RWPE2 (cell line): ENCODE measurements at regions not wholly inside any gene's neighbourhood (a gene's known extent, or its start where the extent isn't known, plus 50 kb on each side); places are given as distances from the start of the nearest gene placed in this dataset.

Experiments used
- ATAC-seq: fragments of 200-7000 bp; cut with Tn5 transposase; 3 replicates; pipeline ENCODE4 v1.9.1; 2021; ENCODE audit warnings: low read depth
- DNase-seq: peaks from one replicate; pipeline ENCODE4 v3.0.0-alpha.2; 2020; ENCODE audit warnings: low spot score
- H3K27ac ChIP-seq: fragments of 450-650 bp; 2 replicates; pipeline ENCODE4 v1.5.1; 2017; ENCODE audit warnings: mild to moderate bottlenecking; ENCODE audit not compliant: poor library complexity, severe bottlenecking
- H3K27me3 ChIP-seq: fragments of 250-450 bp; sonication (Bioruptor Pico); 2 replicates; pipeline ENCODE4 v1.5.1; 2021; ENCODE audit warnings: mild to moderate bottlenecking, moderate library complexity; ENCODE audit not compliant: insufficient read depth, poor library complexity, severe bottlenecking
- H3K36me3 ChIP-seq: fragments of 250-450 bp; sonication (Bioruptor Pico); 2 replicates; pipeline ENCODE4 v1.5.1; 2020; ENCODE audit warnings: low read depth, mild to moderate bottlenecking, moderate library complexity
- H3K4me1 ChIP-seq: fragments of 250-450 bp; sonication (Bioruptor Pico); 2 replicates; pipeline ENCODE4 v1.5.1; 2021; ENCODE audit warnings: mild to moderate bottlenecking, moderate library complexity; ENCODE audit not compliant: insufficient read depth, poor library complexity, severe bottlenecking
- H3K4me3 ChIP-seq: fragments of 250-450 bp; sonication (Bioruptor Pico); 2 replicates; pipeline ENCODE4 v1.5.1; 2021; ENCODE audit warnings: mild to moderate bottlenecking, moderate library complexity; ENCODE audit not compliant: severe bottlenecking
- H3K9me3 ChIP-seq: fragments of 250-450 bp; sonication (Bioruptor Pico); 2 replicates; pipeline ENCODE4 v1.5.1; 2021; ENCODE audit warnings: mild to moderate bottlenecking, moderate library complexity; ENCODE audit not compliant: severe bottlenecking
- CTCF ChIP-seq: fragments of 450-650 bp; IDR thresholded peaks from one replicate; pipeline ENCODE4 v1.5.1; 2017; ENCODE audit warnings: mild to moderate bottlenecking, moderate library complexity; ENCODE audit not compliant: poor library complexity, severe bottlenecking

DNA sequence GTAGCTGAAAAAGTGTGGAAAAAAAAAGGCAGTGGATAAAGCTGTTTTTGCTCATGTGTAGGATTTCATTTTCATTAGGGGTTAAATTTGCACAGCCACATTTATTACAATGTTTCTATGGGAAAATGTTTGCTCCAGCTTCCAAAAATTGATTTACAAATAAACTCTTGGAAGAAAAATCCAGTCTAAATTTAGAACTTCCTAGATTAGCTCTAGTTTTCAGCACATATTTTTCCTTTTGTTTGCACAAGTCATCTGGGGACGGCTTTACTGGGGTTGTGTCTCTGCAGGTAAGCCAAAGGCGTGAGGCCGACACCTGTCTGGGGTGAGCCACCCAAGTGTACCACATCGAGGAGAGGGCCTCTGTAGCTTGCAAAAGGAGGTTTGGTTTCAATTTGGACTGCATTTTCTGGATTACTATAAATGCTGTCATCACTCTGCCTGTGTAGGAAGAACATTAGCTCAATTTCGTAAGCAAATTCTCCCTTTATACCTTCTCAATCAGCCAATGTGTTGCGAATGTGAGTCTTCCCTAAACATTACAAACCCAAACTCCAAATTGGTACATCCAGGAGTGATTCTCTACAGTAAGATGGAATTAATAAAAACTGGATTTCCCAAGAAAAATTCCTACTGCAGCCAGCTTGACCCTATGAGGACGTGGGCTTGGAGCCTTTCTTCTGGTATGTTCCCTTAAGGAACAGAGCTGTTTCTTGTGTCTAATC, 89.5 kb upstream of the ZNF438 start:
- H3K27ac ChIP-seq: no peak overlapping the region

GRCh38 chr10:31121757-31122577, 90.3 kb upstream of the ZNF438 start:
- no peak for ATAC-seq
- Histone ChIP-seq H3K36me3 (no peaks in the 10 kb centered on the region), H3K9me3 (no peaks in the 10 kb centered on the region), H3K27me3 (no peaks in the 10 kb centered on the region), H3K4me3 (no peak overlapping the region), H3K27ac (no peak overlapping the region), H3K4me1 (no peaks in the 10 kb centered on the region)
- TF ChIP-seq CTCF: no peak
- no peak for DNase-seq

More for the DNA sequence above, 89.5 kb upstream of the ZNF438 start:
- no peaks in the 10 kb centered on the region for H3K36me3 ChIP-seq
- ATAC-seq: no peak
- H3K27me3 ChIP-seq: no peaks in the 10 kb centered on the region
- H3K9me3 ChIP-seq: no peaks in the 10 kb centered on the region
- no peak for DNase-seq
- TF ChIP-seq CTCF: no peak
- no peak overlapping the region for H3K4me3 ChIP-seq
- no peaks in the 10 kb centered on the region for H3K4me1 ChIP-seq

- Histone ChIP-seq H3K27me3 (no peaks in the 10 kb centered on the region), H3K9me3 (no peaks in the 10 kb centered on the region), H3K27ac (no peak overlapping the region), H3K4me1 (no peaks in the 10 kb centered on the region), H3K4me3 (no peak overlapping the region), H3K36me3 (no peaks in the 10 kb centered on the region)
- ATAC-seq: no peak
- TF ChIP-seq CTCF: no peak
- DNase-seq: no peak
These were observed 92.3 kb upstream of the ZNF438 start for GRCh38 chr10:31123946-31124345.

DNA sequence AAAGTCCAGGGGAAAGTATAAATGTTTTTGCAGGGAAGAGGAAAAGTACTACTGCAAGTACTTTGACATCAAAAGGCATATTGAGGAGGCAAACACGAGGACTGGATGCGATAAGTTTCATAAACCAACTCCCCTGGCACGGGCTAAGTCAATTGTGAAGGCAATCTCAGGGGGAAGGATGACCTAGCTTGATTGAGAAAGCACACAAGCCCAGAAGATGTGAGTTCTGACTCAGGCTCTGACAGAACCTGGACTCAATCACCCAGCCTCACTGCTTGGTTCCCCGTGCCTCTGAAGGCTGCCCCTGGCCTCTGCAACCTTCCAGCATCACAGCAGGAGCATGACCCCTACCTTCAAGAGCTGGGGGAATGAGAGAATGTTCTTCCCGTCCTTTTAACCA, 93.2 kb upstream of the ZNF438 start:
- Histone ChIP-seq H3K27ac (no peak overlapping the region), H3K4me1 (no peaks in the 10 kb centered on the region), H3K27me3 (no peaks in the 10 kb centered on the region), H3K4me3 (no peak overlapping the region), H3K36me3 (no peaks in the 10 kb centered on the region), H3K9me3 (no peaks in the 10 kb centered on the region)
- no peak for TF ChIP-seq CTCF
- ATAC-seq (no peak), DNase-seq (no peak)

GRCh38 chr10:31125789-31126188, 94.1 kb upstream of the ZNF438 start:
- Histone ChIP-seq H3K4me3 (no peak overlapping the region), H3K4me1 (no peaks in the 10 kb centered on the region), H3K36me3 (no peaks in the 10 kb centered on the region), H3K27ac (no peak overlapping the region), H3K9me3 (no peaks in the 10 kb centered on the region), H3K27me3 (no peaks in the 10 kb centered on the region)
- ATAC-seq (no peak), DNase-seq (no peak)
- TF ChIP-seq CTCF: no peak
